CD4-positive, alpha-beta T cell treated with Interleukin-17A for 1 hour (primary cell): ENCODE measurements at regions not wholly inside any gene's neighbourhood (a gene's known extent, or its start where the extent isn't known, plus 50 kb on each side); places are given as distances from the start of the nearest gene placed in this dataset.
"Not testable (repeated sequence)": the region's sequence is repeated elsewhere in the genome, so short reads cannot be mapped to it uniquely, and the experiment has no call there.

Experiments
- DNase-seq: peaks from one replicate; pipeline ENCODE4 v3.0.0-alpha.2; 2020

DNA sequence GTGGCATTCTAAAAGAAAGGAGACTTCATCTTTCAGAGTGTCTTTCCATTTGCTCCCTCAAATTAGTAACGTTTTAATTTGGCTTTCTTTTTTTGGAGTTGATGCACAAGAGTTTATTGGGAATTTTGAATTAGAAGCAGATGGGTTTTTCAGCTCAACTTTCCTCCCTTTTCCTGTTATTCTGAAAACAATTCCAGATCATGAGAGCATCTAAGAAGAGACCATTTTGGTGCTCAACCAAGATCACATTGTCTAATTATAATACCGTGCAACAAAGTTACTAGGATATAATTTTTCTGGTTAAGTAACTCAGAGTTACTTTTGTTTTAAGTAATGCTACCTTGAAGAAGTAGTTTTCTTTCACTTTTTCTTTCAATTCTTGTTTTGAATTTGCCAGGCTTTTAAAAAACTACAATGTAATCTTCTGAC is 396.6 kb upstream of the KLF6 start:
- no peak for DNase-seq

DNA sequence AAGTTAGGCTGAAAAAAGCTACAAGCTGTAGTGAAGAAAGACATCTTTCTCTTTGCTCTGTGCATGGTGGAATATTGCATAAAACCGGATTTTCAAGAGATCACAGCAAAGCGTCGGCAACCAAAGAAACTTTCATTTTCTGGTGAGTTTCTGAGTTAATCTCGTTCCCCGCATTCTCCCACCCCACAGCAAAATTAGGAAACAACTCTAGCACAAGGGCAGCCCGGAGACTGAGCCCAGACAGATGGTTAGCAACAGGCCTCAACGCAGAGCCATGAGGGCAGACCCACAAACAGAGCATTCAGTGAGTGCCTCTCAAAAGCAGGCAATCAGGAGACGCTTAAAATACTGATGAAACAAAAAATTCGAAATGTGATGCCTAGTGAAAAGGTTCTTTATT is 396.1 kb upstream of the KLF6 start:
- no peak for DNase-seq

DNA sequence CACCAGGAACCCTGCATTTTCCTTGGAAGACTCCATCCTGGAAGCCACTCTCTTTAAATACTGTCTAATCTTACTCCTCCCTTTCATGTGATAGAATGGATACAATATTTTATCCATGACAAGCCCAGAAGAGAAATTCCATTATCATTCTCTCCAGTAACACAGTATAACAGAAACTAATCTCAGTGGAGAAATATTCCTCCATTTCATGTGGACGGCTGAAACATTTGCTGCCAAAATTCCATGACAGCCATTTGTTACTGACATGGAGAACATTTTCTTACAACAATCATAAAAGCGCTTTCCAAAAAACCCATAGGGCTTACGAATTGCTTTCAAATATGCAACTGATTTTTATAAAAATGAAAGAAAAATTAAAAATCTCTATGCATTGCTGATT is 392.8 kb upstream of the KLF6 start:
- DNase-seq = no peak

DNA sequence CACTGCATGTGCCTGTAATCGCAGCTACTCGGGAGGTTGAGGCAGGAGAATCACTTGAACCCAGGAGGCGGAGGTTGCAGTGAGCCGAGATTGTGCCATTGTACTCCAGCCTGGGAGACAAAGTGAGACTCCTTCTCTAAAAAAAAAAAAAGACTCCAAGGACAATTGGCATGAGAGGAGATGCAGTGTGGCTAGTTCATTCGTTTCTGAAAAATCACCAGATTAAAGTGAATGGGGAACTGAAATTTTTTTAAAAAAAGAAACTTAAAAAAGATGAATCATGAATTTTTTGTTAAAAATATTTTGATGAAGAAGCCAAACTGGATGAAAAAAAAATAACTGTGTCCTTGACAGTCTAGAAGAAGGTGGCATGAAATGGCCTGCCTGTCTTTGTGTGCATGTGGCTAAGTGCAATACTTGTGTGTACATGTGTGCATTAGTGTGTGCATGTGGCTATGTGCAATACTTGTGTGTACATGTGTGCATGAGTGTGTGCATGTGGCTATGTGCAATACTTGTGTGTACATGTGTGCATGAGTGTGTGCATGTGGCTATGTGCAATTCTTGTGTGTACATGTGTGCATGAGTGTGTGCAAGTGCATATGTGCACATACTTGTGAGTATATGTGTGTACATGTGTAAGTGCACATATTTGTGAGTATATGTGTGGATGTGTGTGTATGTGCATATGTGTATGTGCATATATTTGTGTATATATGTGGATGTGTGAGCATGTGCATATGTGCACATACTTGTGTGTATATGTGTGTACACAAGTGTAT is 391.7 kb upstream of the KLF6 start:
- no peak for DNase-seq

DNA sequence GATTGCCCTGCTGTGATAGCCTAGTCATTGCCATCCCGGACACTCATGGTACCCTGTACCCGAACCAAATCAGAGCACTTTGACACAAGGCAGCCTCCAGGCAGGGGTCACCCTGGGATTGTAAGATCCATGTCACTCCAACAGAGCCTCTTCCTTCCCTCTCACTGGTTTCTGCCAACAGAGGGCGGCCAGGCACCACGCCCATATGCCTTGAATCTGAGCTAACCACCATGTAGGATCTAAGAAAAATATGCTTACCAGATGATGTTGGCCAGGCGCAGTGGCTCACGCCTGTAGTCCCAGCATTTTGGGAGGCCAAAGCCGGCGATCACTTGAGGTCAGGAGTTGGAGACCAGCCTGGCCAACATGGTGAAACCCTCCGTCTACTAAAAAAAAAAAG is 389.2 kb upstream of the KLF6 start:
- no peak for DNase-seq

DNA sequence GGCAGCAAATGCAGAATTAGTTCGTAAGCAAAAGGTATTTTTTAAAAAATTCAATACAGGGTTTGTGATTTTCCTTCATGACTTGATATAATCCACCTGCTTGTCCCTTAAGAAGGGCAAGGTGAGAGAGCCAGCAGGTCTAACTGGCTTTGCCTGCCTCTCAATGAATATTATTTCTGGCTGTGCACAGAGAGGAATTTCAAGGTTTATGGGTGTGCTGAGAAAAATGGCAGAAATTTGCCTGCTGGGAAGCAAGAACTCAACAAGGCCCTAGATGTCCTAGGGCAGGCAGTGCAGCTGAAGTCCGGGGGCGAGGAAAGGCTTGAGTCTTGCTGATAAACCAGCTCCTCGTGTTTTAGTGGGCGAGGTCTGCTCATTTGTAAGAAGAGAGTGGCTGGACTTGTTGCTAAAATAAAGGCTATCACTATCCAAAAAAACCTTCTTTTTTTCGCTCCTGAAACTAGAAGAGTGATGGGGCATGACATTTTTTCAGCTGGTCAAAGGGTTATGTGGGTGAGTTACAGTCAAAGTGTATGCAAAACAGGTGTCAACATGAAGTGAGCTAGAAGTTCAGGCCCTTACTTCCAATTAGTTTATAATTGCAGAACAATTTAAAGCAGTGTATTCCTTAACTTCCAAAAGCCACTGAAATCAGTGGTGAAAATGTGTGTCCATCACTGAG is 385.8 kb upstream of the KLF6 start:
- no peak for DNase-seq

DNA sequence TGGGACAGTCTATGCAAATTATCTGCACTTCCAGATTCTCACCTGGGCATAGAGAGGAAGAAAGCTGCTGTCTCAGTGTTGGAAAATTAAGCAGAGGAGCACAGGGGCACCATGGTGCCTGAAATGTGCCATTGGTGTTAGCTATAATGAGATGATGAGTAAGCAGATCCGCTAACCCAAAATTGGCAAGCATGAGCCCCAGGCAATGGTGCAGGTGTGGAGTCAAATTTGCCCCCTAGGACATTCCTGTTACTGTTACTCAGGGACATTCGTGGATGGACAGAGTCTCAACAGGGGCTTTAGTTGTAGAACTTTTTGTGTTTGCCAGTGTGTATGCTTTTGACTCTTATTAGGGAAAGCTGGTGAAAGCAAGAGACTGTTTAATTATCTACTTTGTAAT is 385.2 kb upstream of the KLF6 start:
- no peak for DNase-seq

DNA sequence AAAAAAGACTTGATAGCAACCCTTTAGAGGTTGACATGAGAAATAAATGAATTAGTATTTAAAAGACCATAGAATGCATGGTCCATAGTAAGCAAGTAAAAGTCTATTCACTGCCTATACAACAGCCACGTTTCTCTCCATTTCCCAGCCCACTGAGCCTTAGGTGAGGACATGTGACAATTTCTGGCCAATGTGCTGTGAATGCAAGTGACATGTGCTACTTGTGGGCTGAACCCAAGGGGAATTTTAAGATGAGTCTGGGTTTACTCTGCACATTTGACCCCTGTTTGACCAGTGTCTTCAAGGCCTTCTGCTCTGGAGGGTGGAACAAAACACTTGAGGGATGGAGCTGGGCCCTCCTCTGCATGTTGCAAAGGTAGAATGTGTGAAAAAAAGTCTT is 384.4 kb upstream of the KLF6 start:
- no peak for DNase-seq

DNA sequence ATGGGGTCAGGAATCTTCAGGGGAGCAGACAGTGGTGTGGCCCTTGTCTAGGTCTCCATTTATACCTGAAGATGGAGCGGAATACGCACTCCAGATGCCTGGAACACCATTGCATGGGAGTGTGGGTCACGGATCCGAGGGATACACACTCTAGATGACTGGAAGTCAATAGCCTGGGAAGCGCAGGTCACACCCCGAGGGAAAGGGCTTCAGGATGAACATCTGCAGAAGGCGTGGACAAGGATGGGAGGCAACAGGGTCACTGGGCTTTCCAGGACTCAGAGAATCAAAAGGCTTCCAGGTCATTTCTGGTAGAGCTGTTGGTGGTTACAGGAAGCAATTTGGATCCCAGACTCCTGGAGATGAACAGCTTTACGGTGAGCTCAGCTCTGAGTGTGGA is 382.2 kb upstream of the KLF6 start:
- no peak for DNase-seq

DNA sequence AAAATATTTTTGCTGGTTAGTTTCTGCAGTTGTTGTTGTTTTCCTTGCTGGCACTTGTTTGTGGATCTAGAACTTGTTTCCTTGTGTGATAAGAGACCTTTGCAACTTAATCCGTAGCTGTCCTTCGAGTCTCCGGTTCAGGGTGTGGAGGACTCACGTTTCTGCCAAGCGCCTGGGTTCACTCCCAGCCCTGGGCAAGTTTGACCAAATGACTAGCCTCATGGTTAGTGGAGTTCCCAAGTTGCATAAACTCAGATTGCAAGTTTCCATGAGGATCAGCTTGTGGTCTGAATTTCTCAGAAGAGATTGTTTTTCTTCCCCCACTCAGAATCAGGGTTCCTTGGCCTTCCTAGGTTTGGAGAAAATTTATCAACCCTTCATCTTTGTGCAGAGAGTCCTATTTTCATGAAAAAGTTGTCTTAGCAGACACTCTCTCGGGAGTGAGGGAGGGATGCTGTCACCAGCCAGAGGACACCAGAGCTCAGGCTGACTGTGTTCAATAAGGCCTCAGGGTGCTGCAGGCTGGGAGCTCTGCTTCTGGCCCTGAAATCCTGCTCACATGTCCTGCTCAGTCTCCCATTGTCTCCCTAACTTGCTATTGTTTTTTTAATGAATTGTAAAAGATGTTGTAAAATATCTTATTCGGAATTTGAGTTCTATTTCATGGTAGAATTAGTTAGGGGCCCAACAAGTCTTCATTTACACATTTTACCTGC is 377.7 kb upstream of the KLF6 start:
- no peak for DNase-seq

DNA sequence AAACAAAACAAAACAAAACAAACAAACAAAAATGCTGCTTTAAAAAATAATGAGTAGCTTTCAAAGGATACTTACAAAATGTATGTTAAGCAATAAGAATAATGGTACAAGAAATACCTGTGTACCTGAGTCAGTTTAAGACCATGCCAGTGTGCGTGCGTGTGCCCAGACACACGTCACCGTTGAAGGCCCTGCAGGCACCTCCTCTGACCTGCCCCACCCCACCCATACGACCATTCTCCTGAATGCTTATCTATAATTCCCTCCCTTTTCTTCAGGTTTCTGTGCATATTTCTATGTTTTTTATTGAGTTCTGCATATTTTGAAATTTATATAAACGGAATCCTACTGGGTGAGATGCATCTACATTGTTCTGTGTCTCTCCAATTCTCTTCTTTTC is 374.2 kb upstream of the KLF6 start:
- no peak for DNase-seq

DNA sequence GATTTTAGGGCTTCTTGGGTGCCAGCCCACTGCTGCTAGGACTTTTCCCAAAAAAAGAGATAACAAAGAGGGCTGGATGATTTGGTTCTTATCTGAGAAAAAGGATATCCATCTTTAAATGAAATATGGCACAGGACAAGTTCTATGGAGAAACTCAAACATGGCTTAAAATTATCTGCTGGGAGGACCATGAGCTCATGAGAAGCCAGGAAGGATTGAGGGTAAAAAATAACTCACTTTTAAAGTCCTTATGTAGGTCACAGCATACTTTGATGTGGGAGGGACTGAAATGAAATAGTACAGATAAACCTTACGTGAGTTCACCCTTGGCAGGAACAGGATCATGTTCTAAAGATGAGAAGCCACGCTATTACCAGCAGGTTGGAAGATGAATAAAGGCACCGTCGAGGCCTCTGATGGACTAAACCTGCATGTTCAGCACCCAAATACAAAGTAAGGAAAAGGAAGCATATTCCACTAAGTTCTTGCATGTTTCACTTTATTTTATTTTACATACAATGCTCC is 369.2 kb upstream of the KLF6 start:
- DNase-seq = peak; percentile 46

DNA sequence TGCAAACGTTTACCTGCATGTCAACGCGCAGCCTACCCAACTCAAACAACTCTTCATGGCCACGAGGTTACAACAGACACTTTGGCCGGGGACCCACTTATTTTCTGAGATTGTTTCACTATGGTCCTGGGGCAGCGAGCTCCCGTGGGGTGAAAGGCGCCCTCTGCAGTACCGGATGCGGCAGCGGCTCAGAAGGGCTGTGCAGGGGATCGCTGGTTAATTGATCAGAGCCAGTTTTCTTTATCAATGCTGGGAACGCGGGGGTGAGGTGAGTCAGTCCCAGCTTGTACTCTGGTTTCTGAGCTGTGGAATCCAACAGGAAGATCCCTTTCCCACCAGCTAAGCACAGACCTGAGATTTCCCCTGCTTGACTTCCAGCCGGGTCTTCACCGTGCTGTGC is 366.5 kb upstream of the KLF6 start:
- DNase-seq = no peak

DNA sequence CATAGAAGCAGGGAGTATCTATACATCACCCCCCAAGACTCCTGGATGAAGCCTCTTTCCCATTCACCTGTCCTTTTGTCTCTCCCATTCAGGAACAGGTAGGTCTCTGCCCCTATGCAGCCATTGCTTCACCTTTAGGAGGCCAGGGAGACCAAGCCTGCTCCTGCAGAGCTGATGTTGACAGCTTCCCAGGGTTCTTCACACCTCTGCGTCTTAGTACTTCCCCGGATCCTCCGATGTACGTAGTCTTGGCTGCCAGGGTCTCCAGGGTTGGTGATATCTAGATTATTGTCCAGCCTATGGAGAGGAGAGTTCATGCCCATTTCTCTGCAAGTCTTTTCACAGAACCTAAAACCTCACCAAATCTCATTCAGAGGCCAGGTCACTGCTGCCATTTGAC is 365.7 kb upstream of the KLF6 start:
- no peak for DNase-seq

DNA sequence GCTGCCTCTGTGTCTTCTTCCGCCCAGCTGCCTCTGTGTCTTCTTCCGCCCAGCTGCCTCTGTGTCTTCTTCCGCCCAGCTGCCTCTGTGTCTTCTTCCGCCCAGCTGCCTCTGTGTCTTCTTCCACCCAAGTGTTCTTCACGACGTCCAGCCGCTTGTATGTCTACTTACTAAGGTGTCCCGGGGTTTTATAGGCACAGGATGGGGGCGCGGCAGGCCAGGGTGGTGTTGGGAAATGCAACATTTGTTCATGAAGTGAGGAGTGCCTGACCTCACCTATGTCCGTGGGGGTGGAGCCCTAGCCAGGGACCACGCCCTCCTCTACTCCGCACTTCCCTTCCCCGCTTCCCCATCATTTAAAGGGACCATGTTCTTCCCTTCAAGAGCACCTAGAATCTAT is 364.5 kb upstream of the KLF6 start:
- DNase-seq = not testable (repeated sequence)

DNA sequence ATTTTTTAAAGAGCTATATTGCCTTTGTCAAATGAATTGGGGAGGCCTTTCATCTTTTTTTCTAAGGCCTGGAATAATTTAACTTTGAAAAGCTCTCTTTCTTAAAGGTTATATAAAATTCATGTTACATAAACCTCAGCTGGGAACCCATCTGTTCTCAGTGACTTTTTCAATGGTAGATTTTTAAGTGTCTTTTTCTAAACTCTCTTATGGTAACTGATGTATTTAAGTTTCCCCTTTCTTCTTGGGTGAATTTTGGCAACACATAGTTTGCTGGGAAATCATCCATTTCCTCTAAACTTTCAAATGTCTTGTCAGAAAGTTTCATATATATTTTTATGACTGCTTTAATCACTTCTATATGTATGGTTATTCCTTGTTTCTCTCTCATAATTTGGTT is 362.2 kb upstream of the KLF6 start:
- DNase-seq = no peak

DNA sequence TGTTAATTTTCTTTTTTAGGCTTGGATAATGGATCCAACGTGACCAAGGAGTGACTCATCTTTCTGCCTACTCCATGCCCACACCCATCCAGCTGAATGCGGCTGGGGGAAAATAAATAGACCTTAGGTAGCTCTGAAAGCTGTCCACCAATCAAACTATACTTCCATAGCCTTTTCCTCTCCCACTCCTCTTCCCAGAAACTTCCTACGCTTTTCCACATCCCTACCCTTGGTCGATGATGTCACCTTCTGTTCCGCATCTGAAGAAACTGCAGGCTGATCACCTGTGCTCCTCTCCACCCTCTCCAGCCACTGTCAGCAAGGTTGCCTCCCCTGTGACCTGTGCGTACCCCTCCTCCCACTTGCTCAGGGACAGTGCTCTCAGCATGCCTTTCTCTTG is 359.8 kb upstream of the KLF6 start:
- no peak for DNase-seq

DNA sequence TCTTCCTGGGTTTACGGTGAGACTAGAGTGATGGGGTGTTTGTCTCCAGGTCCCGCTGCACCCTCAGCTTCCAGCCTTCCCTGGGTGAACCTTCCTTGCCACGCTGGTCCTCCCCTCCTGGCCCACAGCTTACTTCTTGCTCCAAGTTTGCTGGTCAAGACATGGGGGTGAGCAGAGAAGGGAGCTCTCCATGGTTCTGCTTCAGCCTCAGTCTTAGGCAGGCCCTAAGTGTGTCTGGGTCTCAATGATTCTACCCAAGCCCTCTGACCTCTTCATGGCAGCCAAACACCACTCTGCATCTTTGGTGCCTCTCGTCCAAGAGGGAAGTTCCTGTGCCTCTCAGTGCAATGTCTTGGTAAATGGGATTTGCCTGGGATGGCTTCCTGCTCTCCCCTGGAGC is 356.5 kb upstream of the KLF6 start:
- DNase-seq = no peak

DNA sequence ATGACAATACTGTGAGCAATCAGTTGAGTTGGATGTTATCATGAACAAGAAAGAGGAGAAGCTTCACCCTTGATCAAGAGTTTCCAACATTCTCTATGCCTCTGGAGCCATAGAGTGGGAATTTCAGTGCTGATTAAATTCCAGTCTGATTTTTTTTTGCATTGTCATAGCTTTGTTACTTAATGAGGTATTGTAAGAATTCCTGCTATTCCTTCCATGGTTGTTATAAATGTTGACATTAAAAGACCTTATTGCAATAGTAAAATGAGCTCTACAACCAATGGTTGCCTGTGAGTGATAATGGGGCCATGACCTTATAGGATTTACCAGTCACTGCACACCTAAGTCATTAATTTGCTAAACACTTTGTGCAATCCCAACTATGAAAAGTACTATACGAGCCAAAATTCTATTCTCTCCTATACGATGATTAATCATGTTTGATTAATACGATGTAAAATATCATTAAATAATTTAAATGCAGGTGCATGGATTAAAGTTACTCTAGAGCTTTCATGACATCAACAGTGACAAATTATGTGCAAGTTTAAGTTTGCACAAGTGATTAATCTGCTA is 353.2 kb upstream of the KLF6 start:
- DNase-seq = no peak

DNA sequence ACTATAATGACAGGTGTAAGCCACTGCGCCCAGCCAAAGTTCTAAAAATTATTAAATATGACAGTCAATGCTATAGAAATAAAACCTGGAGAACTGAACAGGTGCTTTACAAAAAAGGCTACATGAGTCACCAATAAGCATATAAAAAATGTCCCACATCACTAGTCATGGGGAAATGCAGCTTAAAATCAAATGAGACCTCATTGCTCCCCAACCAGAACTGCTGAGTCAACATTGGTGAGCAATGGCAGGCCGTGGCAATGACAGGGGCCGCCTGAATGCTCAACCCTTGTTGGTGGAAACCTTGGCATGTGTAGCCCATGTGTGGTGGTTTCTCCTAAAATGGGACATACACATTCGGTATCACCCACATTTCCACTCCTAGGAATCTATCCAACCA is 352.3 kb upstream of the KLF6 start:
- no peak for DNase-seq

DNA sequence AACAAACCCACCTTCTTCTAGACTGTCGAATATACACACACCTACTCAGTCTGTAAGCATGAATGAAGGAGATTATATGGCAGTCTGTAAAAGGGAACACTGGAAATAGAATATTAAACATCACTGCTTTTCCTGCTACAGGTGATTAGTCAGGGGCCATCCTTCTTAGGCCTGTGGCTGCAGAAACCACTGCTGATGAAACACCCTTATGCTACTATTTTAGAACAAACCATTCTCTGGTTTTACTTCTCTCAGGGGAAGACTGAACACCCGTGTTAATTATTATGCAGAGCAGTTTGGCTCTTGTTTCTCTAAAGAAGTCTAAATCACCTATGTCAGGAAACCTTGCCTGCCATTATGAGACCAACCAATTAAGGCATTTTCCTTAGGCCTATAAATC is 351.1 kb upstream of the KLF6 start:
- no peak for DNase-seq

DNA sequence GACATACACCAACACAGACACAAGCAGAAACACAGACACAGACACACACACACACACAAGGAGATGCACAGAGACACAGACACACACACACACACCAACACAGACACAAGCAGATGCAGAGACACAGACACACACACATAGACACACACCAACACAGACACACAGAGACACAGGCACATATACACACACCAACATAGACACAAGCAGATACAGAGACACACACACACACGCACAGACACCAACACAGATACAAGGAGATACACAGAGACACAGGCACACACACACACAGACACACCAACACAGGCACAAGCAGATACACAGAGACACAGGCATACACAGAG is 347.2 kb upstream of the KLF6 start:
- DNase-seq = no peak

DNA sequence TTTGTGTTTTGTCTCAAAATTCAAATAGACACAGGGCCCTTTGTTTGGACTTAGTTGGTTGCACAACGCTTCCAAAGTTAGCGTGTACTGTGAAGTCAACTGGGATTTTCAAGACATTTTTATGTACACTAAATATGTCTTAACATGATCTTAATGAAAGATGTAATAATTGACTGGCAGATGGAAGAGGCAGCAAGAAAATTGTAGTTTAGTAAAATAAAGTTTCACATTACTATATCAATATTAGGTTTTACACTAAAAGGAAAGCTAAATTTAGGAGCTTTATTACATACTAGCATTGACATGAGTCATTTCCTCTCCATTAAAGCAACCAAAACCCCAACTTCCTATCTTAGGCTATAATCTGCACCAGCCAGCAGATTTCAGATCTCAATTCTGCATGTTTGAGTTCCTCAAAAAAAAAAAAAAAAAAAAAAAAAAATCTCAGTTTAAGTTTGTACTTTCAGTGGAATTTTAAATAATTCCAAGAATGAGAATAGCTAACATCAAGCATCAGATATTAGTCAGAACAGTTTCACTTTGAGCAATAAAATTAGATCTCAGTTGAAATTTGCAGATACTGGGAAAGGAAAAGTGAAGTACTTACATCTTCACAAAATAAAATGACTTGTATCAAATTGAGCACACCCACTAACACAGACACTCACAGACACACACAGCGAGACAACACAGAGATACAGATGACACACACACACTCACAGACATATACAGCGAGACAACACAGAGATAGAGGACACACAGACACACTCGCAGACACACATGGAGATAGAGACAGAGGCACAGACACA is 346.6 kb upstream of the KLF6 start:
- DNase-seq = peak; percentile 86
